ENCODE measurements at regions not wholly inside any gene's neighbourhood (a gene's known extent, or its start where the extent isn't known, plus 50 kb on each side); places are given as distances from the start of the nearest gene placed in this dataset.
A peak's percentile ranks its signal among the peaks of the same experiment; 100 is the strongest.

DNA sequence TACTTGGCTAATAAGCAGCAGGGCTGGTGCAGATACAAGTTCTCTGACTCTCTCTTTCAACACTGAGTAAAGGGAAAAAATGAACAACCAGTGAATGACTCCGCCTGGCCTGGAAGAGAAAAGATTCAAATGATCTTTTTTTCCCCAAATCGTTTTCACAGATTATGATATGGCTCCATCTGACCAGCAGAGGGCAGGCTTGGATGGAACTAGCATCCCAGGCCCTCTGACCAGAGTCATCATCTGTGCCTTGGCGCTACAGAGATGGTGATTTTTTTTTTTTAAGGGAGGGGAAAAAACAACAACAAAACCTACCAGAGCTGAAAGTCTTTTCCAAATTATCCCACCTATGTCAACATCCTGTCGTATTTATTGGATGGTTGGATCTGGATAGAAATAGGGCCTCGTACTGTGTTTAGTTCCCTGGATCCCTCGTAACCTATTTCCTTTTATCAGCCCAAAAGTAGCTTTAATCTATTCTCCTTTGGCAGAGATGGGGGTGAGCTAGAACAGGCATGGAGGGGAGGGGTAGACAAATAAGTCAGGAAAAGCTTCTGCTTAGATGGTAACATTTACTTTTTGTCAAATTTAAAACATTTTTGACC lies 69.7 kb downstream of the PRSS23 start:
- H3K27me3 ChIP-seq (ENCODE audit: control insufficient read depth, low read length), result no peaks in the 10 kb centered on the region
- no peaks in the 10 kb centered on the region for H3K9me2 ChIP-seq (replicated peaks; ENCODE audit: control insufficient read depth, low read length)
- H3K9me3 ChIP-seq (ENCODE audit: control insufficient read depth, insufficient read depth, low read length), result no peaks in the 10 kb centered on the region
- no peak overlapping the region for H3K4me3 ChIP-seq (ENCODE audit: low read length)
- H3K4me1 ChIP-seq (ENCODE audit: control insufficient read depth, low read length), result no peaks in the 10 kb centered on the region
- no peaks in the 10 kb centered on the region for H3K36me3 ChIP-seq (ENCODE audit: control insufficient read depth, low read length)
- no peak for TF ChIP-seq EZH2phosphoT487 (IDR thresholded peaks at IDR 0.05; ENCODE audit: borderline replicate concordance, low read length)
- TF ChIP-seq, protein P1, sequence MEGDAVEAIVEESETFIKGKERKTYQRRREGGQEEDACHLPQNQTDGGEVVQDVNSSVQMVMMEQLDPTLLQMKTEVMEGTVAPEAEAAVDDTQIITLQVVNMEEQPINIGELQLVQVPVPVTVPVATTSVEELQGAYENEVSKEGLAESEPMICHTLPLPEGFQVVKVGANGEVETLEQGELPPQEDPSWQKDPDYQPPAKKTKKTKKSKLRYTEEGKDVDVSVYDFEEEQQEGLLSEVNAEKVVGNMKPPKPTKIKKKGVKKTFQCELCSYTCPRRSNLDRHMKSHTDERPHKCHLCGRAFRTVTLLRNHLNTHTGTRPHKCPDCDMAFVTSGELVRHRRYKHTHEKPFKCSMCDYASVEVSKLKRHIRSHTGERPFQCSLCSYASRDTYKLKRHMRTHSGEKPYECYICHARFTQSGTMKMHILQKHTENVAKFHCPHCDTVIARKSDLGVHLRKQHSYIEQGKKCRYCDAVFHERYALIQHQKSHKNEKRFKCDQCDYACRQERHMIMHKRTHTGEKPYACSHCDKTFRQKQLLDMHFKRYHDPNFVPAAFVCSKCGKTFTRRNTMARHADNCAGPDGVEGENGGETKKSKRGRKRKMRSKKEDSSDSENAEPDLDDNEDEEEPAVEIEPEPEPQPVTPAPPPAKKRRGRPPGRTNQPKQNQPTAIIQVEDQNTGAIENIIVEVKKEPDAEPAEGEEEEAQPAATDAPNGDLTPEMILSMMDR (IDR thresholded peaks at IDR 0.05; ENCODE audit: low read depth, low read length, poor library complexity, severe bottlenecking), result peak; percentile 84
- no peaks in the 10 kb centered on the region for H4K20me1 ChIP-seq (ENCODE audit: control insufficient read depth, insufficient read depth, low read depth, low read length)
- H3K27ac ChIP-seq (ENCODE audit: low read depth, low read length), result no peak overlapping the region
- no peaks in the 10 kb centered on the region for H3K79me2 ChIP-seq (ENCODE audit: control insufficient read depth, low read length)
- H3K4me2 ChIP-seq (ENCODE audit: low read length), result no peak overlapping the region
- H3F3A ChIP-seq (ENCODE audit: control insufficient read depth, insufficient read depth), result no peaks in the 10 kb centered on the region

GRCh38 chr11:86873573-86874083 lies 73.3 kb downstream of the PRSS23 start:
- TF ChIP-seq EZH2phosphoT487 (IDR thresholded peaks at IDR 0.05; ENCODE audit: borderline replicate concordance, low read length), result no peak
- TF ChIP-seq, protein P1 (IDR thresholded peaks at IDR 0.05; ENCODE audit: low read depth, low read length, poor library complexity, severe bottlenecking), result no peak
- Histone ChIP-seq H3K27ac (ENCODE audit: low read depth, low read length) (no peak overlapping the region), H3K4me3 (ENCODE audit: low read length) (no peak overlapping the region), H3K79me2 (ENCODE audit: control insufficient read depth, low read length) (no peaks in the 10 kb centered on the region), H3K4me2 (ENCODE audit: low read length) (no peak overlapping the region), H3F3A (ENCODE audit: control insufficient read depth, insufficient read depth) (no peaks in the 10 kb centered on the region), H4K20me1 (ENCODE audit: control insufficient read depth, insufficient read depth, low read depth, low read length) (no peaks in the 10 kb centered on the region), H3K9me3 (ENCODE audit: control insufficient read depth, insufficient read depth, low read length) (no peaks in the 10 kb centered on the region), H3K9me2 (replicated peaks; ENCODE audit: control insufficient read depth, low read length) (no peaks in the 10 kb centered on the region), H3K27me3 (ENCODE audit: control insufficient read depth, low read length) (no peaks in the 10 kb centered on the region), H3K4me1 (ENCODE audit: control insufficient read depth, low read length) (no peaks in the 10 kb centered on the region), H3K36me3 (ENCODE audit: control insufficient read depth, low read length) (no peaks in the 10 kb centered on the region)

DNA sequence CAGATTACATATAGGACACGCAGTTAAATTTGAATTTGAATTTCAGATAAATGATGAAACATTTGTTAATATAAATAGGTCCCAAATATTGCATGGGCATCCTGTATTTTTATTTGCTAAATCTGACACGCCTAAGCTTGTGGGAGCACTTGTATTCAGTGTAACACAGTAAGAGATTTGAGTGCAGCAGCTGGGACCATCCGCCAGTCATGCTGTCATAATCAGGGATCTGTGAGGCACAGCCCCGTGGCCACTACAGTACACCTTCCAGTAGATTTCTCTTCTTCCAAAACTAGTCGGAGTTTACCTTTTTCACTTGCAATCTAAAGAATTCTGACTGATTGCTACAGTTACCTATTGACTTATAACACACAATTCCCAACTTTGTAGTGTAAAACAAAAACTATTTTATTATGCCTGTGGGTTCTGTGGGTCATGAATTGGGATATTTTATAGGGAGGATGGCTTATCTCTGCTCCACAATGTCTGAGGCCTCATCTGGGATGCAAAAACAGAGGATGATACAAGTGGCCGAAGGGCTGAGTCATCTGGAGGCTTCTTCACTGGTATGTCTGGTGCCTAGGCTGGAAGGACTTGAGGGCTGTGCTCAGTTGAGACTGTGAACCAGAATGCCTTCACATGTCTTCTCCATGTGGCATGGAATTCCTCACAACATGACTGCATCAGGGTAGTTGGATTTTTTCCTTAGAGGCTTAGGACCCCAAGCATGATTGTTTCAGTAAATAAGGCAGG lies 74.1 kb downstream of the PRSS23 start:
- TF ChIP-seq EZH2phosphoT487 (IDR thresholded peaks at IDR 0.05; ENCODE audit: borderline replicate concordance, low read length), result no peak
- TF ChIP-seq, protein P1 (IDR thresholded peaks at IDR 0.05; ENCODE audit: low read depth, low read length, poor library complexity, severe bottlenecking), result no peak

More for the DNA sequence above, 74.1 kb downstream of the PRSS23 start:
- Histone ChIP-seq H3K79me2 (ENCODE audit: control insufficient read depth, low read length) (no peaks in the 10 kb centered on the region), H3K27ac (ENCODE audit: low read depth, low read length) (no peak overlapping the region), H3K9me3 (ENCODE audit: control insufficient read depth, insufficient read depth, low read length) (no peaks in the 10 kb centered on the region), H3K4me3 (ENCODE audit: low read length) (no peak overlapping the region), H3K36me3 (ENCODE audit: control insufficient read depth, low read length) (no peaks in the 10 kb centered on the region), H4K20me1 (ENCODE audit: control insufficient read depth, insufficient read depth, low read depth, low read length) (no peaks in the 10 kb centered on the region), H3K9me2 (replicated peaks; ENCODE audit: control insufficient read depth, low read length) (no peaks in the 10 kb centered on the region), H3K4me1 (ENCODE audit: control insufficient read depth, low read length) (no peaks in the 10 kb centered on the region), H3K27me3 (ENCODE audit: control insufficient read depth, low read length) (no peaks in the 10 kb centered on the region), H3K4me2 (ENCODE audit: low read length) (no peak overlapping the region), H3F3A (ENCODE audit: control insufficient read depth, insufficient read depth) (no peaks in the 10 kb centered on the region)
